Natural killer cell treated with Interleukin-12 subunit alpha and Interleukin-12 subunit beta and Interleukin-15 and Interleukin-18, amount 100 ng/mL, for 72 hours (primary cell): ENCODE measurements at regions not wholly inside any gene's neighbourhood (a gene's known extent, or its start where the extent isn't known, plus 50 kb on each side); places are given as distances from the start of the nearest gene placed in this dataset.
"Not testable (repeated sequence)": the region's sequence is repeated elsewhere in the genome, so short reads cannot be mapped to it uniquely, and the experiment has no call there.

ENCODE experiments used
- ATAC-seq, 2 donors: fragments of 150-1000 bp; cut with Tn5 transposase in 1 of 2; sonication (Bioruptor Pico), chemical (Tn5 transposase) in 1 of 2; 2 replicates each; pipeline ENCODE4 v1.10.0; 2021
- DNase-seq: peaks from one replicate; pipeline ENCODE4 v3.0.0; 2022; ENCODE audit warnings: low spot score
- H3K27ac Mint-ChIP-seq, 2 donors: 1 replicate in 1 of 2; 2 replicates in 1 of 2; pipeline ENCODE4 v1.8.0; 2022; ENCODE audit warnings: mixed read lengths in 2 of 2, mild to moderate bottlenecking in 1 of 2, moderate library complexity in 1 of 2
- H3K27me3 Mint-ChIP-seq, 2 donors: 1 replicate in 1 of 2; 2 replicates in 1 of 2; pipeline ENCODE4 v1.8.0; 2022; ENCODE audit warnings: mixed read lengths in 2 of 2
- H3K36me3 Mint-ChIP-seq: one replicate; pipeline ENCODE4 v1.8.0; 2022; ENCODE audit warnings: mixed read lengths
- H3K4me1 Mint-ChIP-seq, 2 donors: 1 replicate in 1 of 2; 2 replicates in 1 of 2; pipeline ENCODE4 v1.8.0; 2022; ENCODE audit warnings: low read depth in 2 of 2, mixed read lengths in 2 of 2, mild to moderate bottlenecking in 1 of 2
- H3K4me3 Mint-ChIP-seq: one replicate; pipeline ENCODE4 v1.8.0; 2022; ENCODE audit warnings: mixed read lengths
- H3K9me3 Mint-ChIP-seq: 2 replicates; pipeline ENCODE4 v1.8.0; 2022; ENCODE audit warnings: mixed read lengths

DNA sequence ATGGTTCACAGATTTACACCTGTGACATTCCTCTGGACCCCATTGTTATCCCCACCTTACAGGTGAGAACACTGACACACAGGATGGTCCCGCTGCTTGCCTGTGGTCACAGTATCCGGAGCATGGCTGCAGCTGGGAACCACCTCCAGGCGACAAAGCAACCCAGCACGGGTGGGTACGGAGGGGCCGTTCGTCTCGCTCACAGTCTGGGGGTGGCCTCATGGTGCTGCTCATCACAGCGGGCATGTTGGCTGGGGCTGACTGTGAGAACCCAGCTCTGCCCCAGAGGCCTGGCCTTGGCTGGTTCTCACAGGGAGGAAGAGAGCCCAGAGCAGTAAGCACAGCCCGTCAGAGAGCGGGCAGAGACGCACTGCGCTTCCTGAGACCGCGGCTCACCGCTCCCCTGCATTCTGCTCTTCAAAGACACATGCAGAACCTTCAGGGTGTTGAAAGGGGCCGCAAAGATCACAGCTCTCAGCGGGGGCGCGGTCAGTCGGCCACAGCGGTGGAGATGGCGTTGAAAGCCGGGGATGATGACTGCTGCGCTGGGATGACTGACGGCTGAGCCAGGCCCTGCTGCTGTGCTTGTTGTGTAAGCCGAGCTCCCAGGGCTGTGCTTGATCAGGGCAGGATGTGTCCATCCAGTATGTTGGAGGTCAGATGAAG is 423.0 kb downstream of the BRD1 start:
- H3K4me1 Mint-ChIP-seq = no peaks in the 10 kb centered on the region
- no peaks in the 10 kb centered on the region for H3K36me3 Mint-ChIP-seq
- no peak overlapping the region for H3K27ac Mint-ChIP-seq
- ATAC-seq = peak in 1 of 2 donors; percentile 41
- H3K27me3 Mint-ChIP-seq = peaks cover 12 to 25% of the 10 kb centered on the region in 2 donors
- H3K4me3 Mint-ChIP-seq = no peak overlapping the region
- peak; percentile 32 for DNase-seq
- H3K9me3 Mint-ChIP-seq = no peaks in the 10 kb centered on the region

DNA sequence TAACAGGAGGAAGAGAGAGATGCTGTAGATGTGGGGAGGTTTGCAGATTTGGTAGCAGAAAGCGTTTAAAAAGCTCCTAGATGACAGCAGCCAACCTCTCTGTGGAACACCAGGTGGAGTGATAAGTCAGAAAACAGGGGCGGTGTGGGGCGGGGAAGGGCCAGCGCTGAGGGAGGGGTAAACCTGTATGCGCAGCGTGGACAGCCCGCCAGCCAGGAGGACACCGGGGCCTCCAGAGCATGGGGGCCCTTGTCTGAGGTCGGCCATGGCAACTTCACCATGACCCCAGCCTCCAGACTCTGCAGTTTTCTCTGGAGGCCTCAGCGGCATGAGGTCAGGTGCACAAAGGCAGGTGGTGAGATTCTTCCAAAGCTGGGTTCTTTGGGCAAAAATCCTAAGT is 423.7 kb downstream of the BRD1 start:
- Mint-ChIP-seq H3K27me3 (peaks cover 8 to 18% of the 10 kb centered on the region in 2 donors), H3K36me3 (no peaks in the 10 kb centered on the region), H3K4me1 (no peaks in the 10 kb centered on the region), H3K4me3 (no peak overlapping the region), H3K9me3 (no peaks in the 10 kb centered on the region), H3K27ac (no peak overlapping the region)
- DNase-seq (peak; percentile 32), ATAC-seq (no peak)

DNA sequence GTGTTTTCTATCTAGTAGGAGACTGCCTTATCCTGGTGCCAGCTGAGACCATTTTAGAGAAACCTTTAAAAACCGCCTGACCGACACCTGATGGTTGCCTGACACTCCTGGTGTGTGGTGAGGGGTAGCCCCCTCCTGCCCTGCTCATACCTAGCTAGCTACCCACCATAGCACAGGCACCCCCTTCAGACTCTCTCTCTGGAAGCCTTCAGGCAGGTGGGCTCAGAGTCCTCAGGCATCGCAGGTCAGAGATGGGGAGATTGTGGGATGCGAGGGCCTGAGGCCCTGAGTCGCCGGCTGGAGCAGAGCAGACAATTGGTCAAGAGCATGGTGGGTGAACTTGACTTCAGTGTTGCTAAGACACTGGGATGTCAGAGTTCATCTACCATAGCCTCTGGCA is 424.6 kb downstream of the BRD1 start:
- Mint-ChIP-seq H3K4me3 (no peak overlapping the region), H3K27ac (no peak overlapping the region), H3K4me1 (no peaks in the 10 kb centered on the region), H3K27me3 (peaks cover 8 to 14% of the 10 kb centered on the region in 2 donors), H3K36me3 (no peaks in the 10 kb centered on the region), H3K9me3 (no peaks in the 10 kb centered on the region)
- no peak for DNase-seq
- ATAC-seq = no peak

DNA sequence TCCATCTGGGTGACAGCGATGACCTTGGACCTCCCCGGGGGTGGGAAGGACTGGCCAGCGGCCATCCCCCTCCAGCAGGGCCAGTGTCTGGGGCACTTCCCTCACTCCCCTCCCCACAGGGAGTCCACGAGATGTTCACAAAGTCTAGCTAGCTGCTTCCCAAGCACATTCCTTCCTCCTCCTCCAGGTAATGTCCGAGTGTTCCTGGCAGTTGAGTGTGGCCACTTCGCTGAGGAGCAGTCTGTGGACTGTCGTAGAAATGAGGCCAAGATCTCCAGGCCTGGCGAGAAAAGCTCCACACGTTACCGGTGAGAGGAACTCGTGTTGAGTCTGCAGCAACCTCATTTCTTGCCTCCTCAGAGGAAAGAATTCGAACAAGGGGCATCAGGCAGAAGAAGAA is 425.5 kb downstream of the BRD1 start:
- no peak overlapping the region for H3K27ac Mint-ChIP-seq
- no peaks in the 10 kb centered on the region for H3K9me3 Mint-ChIP-seq
- ATAC-seq (no peak), DNase-seq (peak; percentile 16)
- no peaks in the 10 kb centered on the region for H3K4me1 Mint-ChIP-seq
- H3K4me3 Mint-ChIP-seq = no peak overlapping the region
- no peaks in the 10 kb centered on the region for H3K36me3 Mint-ChIP-seq
- peaks cover 8 to 10% of the 10 kb centered on the region in 2 donors for H3K27me3 Mint-ChIP-seq

DNA sequence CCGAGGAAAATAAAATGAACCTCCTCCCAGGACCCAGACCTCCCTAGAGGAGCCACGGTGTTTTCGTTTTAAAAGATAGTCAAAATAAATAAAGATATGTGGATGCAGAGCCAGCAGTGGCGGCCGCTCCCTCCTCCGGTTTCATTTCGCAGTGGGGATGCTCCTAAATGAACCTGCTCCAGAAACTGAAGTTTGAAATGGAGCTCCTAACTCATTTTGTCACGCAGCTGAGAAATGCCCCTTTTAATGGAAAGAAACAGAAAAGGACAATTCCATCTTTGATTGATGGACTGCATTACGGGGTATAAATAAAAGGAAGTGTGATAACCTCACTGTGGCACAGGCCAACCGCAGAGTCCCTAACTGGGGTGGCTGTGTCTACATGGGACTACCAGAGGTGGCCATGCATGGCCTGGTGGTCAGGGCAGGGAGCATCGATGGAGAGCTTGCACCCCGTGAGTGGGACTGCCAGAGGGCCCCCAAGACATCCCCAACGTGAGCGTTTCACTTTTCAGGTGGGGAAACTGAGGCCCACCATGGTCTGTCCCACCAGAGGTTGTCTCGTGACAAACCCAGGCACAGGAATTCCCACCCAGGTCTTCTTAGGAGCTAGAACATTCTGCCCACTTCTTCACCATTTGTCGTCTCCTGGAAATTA is 426.6 kb downstream of the BRD1 start:
- Mint-ChIP-seq H3K27me3 (peaks cover 2 to 4% of the 10 kb centered on the region in 2 donors), H3K4me3 (no peak overlapping the region), H3K9me3 (no peaks in the 10 kb centered on the region), H3K4me1 (no peaks in the 10 kb centered on the region), H3K36me3 (no peaks in the 10 kb centered on the region), H3K27ac (no peak overlapping the region)
- ATAC-seq (no peak), DNase-seq (no peak)

DNA sequence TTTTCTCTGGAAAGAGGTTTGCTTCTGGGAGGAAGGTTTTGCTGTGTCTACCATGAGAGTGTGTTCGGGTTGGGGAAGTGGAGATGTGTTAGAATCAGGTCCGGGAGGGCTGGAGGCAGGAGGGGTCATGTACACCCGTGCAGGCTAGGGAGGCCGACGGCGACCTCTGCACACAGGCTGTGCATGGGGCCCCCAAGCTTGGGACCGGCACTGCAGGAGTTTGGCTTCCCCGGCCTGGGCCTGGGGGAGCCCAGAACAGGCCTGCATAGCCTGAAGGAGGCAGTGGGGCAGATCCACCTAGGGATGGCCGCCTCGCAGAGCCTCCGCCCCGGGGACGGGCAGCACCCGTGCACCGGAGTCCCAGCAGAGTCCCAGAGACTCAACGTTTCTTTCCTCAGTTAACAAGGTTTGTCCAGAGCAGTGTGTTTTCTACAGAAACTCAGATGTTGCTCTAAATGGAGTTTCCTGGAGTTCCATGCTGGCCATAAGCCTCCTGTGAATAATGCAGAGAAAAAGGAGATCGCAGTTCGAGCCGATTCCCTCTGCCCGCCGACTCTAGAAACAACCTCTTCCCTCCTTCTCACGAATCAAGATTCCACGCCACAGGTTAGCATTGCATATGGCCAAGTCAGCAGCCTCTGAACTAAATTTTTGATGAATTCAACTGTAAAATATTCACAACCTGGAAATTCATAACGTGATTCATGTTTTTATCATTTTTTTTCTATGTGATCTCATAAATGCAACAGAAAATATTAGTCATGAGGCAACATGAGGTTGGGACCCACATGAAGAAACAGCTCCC is 427.3 kb downstream of the BRD1 start:
- H3K27me3 Mint-ChIP-seq = peaks cover 0 to 4% of the 10 kb centered on the region in 2 donors
- no peak for DNase-seq
- no peak for ATAC-seq
- no peak overlapping the region for H3K4me3 Mint-ChIP-seq
- no peak overlapping the region for H3K27ac Mint-ChIP-seq
- no peaks in the 10 kb centered on the region for H3K9me3 Mint-ChIP-seq
- H3K36me3 Mint-ChIP-seq = no peaks in the 10 kb centered on the region
- H3K4me1 Mint-ChIP-seq = no peaks in the 10 kb centered on the region

DNA sequence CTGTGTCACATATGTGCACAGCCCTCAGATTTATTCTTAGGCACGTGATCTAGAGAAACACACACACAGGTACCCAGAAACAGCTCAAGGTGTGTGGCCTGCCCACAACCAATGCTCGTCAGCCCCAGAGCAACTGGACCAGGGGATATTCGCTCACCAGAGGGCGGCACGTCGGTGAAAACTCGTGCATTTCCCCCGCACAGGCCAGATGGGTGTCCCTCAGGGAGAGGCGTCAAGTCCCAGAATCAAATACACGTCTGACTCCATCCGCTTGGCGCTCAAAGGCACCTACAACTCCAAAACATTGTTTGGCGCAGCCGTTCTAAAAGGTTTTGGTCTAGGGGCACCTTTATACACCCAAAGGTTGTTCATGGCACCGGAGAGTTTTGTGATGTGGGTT is 429.0 kb downstream of the BRD1 start:
- H3K9me3 Mint-ChIP-seq = no peaks in the 10 kb centered on the region
- peaks cover 4% of the 10 kb centered on the region for H3K36me3 Mint-ChIP-seq
- H3K4me1 Mint-ChIP-seq = no peaks in the 10 kb centered on the region
- peaks cover 5 to 8% of the 10 kb centered on the region in 2 donors for H3K27me3 Mint-ChIP-seq
- no peak overlapping the region for H3K4me3 Mint-ChIP-seq
- H3K27ac Mint-ChIP-seq = no peak overlapping the region
- ATAC-seq (no peak), DNase-seq (no peak)

DNA sequence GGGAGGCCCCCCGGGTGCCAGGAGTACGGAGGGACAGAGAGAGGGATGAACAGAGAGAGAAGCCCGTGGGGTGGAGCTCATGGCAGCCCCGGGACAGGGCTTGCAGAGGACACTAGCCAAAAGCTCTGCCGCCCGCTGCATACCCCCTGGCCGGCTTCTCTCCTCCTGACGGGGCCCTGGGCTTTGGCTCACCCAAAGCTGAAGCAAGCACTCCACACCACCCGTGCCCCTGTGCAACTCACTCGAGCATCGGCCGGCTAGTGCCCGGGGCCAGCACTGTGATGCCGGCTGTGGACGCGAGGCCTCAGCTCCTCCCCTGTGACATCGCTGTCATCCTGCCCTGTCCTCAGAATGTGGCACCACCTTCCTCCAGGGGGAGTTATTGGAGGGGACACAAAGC is 429.6 kb downstream of the BRD1 start:
- H3K27ac Mint-ChIP-seq = no peak overlapping the region
- H3K4me1 Mint-ChIP-seq = no peaks in the 10 kb centered on the region
- ATAC-seq = no peak
- no peaks in the 10 kb centered on the region for H3K9me3 Mint-ChIP-seq
- H3K36me3 Mint-ChIP-seq = peaks cover 4% of the 10 kb centered on the region
- peaks cover 5% of the 10 kb centered on the region in 2 donors for H3K27me3 Mint-ChIP-seq
- DNase-seq = no peak
- no peak overlapping the region for H3K4me3 Mint-ChIP-seq

DNA sequence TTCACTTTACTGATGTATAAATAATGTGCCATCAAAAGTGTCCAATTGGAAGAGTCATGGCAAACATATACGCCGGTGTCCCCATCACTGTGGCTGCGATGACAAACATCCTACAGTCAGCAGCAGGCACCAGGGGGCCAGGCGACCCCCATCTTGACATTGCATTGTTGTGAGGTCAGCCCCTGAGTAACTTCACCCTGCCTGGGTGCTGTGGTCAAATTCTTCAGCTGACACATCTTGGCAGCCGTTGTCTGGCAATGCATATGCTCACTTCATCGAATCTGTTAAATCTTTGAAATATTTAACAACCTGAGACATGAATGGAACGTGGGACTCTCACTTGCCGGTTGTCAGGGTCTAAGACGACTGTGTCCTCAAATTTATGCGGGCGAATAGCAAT is 430.9 kb downstream of the BRD1 start:
- H3K27ac Mint-ChIP-seq = no peak overlapping the region
- H3K36me3 Mint-ChIP-seq = peaks cover 4% of the 10 kb centered on the region
- H3K27me3 Mint-ChIP-seq = peaks cover 5 to 8% of the 10 kb centered on the region in 2 donors
- no peaks in the 10 kb centered on the region for H3K4me1 Mint-ChIP-seq
- no peak for ATAC-seq
- DNase-seq = no peak
- H3K9me3 Mint-ChIP-seq = no peaks in the 10 kb centered on the region
- H3K4me3 Mint-ChIP-seq = no peak overlapping the region

DNA sequence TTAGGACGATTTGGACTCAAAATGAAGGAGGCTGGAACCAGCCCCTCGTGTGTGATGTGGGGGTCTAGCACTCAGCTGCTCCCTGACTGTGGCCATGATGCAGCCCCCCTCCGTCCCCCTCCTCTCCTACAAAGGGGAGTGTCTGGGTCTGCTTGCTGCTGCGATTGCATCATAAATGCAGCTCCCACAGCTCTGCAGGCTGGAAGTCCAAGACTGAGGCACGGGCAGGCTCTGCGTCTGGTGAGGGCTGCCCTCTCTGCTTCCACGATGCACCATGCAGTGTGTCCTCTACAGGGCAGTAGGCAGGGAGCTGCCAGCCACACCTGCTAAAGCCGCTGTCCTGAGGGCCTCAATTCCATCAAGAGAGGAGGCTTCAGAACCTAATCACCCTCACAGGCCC is 432.1 kb downstream of the BRD1 start:
- DNase-seq (no peak), ATAC-seq (no peak)
- Mint-ChIP-seq H3K4me3 (no peak overlapping the region), H3K9me3 (no peaks in the 10 kb centered on the region), H3K4me1 (no peaks in the 10 kb centered on the region), H3K27ac (no peak overlapping the region), H3K36me3 (peaks cover 4% of the 10 kb centered on the region), H3K27me3 (peaks cover 7 to 16% of the 10 kb centered on the region in 2 donors)

DNA sequence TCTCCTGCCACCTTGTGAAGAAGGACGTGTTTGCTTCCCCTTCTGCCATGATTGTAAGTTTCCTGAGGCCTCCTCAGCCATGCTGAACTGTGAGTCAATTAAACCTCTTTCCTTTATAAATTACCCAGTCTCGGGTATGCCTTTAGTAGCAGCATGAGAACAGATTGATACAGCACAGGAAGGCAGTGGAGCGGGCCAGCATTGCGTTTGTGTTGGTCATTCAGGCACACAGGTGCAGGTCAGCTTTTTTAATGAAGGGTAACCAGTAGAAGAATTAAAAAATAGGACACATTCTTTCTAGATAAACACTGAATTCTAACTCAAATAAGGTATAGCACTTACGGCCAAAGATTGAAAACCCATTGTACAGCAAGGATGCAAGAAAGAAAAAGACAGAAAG is 432.6 kb downstream of the BRD1 start:
- not testable (repeated sequence) for H3K4me1 Mint-ChIP-seq, DNase-seq, H3K36me3 Mint-ChIP-seq, H3K27ac Mint-ChIP-seq, H3K9me3 Mint-ChIP-seq, H3K4me3 Mint-ChIP-seq, ATAC-seq
- peaks cover 13 to 20% of the 10 kb centered on the region in 2 donors for H3K27me3 Mint-ChIP-seq

DNA sequence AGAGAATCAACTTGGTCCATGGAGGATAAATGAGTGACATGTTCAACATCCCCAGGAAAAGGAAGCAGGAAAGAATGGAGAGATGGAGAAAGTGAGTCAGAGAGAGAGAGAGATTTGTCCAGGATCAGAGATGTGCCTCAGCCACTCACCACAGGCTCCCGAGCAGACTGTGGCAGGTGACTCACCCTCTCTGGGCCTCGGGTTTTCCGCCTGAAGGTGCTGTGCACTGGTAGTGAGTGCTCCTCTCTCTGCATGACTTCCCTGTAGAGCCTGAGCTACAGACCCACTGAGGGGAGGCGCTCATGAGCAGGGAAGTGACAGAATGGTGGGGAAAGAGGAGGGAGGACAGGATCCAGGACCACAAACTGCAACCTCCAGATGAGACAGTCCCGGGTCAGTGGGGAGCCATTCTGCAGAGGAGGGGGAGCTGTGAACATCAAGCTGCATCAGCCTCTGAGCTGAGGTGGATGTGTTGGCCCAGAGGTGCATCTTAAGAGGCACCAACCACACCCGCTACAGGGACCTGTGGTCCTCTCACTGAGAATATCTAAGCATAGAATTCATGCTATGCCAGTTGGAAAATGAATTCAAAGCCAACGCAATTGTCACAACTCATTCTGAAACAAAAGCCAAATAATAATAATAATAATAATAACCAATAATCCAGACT is 433.4 kb downstream of the BRD1 start:
- no peak for DNase-seq
- no peak overlapping the region for H3K27ac Mint-ChIP-seq
- H3K27me3 Mint-ChIP-seq = peaks cover 13 to 20% of the 10 kb centered on the region in 2 donors
- H3K36me3 Mint-ChIP-seq = peaks cover 4% of the 10 kb centered on the region
- no peak overlapping the region for H3K4me3 Mint-ChIP-seq
- no peaks in the 10 kb centered on the region for H3K4me1 Mint-ChIP-seq
- peak in 1 of 2 donors; percentile 15 for ATAC-seq
- H3K9me3 Mint-ChIP-seq = no peaks in the 10 kb centered on the region

DNA sequence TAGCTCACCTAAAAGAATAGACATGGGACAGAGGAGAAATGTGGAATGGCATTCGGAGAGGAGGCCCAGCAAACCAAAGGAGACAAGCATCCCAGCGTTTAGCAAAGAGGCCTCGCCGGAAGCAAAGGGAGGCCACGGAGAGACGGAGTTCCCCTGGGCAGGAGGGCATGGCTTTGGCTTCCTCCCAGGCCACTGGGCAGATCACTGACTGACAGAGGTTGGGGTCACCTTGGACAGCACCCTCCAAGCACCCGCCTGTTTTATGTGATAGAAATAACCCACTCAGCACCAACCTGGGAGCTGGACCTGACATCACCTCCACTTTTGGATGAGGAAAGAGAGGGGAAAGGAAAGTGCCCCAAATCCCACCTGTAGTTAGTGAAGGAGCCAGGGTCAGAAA is 434.1 kb downstream of the BRD1 start:
- Mint-ChIP-seq H3K4me1 (no peaks in the 10 kb centered on the region), H3K27me3 (peaks cover 13 to 20% of the 10 kb centered on the region in 2 donors), H3K9me3 (no peaks in the 10 kb centered on the region), H3K27ac (no peak overlapping the region), H3K36me3 (peaks cover 4% of the 10 kb centered on the region), H3K4me3 (no peak overlapping the region)
- no peak for ATAC-seq
- DNase-seq = no peak
